DOHH2 (cell line): ENCODE measurements at regions not wholly inside any gene's neighbourhood (a gene's known extent, or its start where the extent isn't known, plus 50 kb on each side); places are given as distances from the start of the nearest gene placed in this dataset.
A peak's percentile ranks its signal among the peaks of the same experiment; 100 is the strongest.
"Not testable (repeated sequence)": the region's sequence is repeated elsewhere in the genome, so short reads cannot be mapped to it uniquely, and the experiment has no call there.

Source experiments
- H3F3A ChIP-seq: fragments of 200-600 bp; sonication (generic), shearing (Covaris generic); 2 replicates; pipeline ENCODE4 v1.6.0; 2016; ENCODE audit warnings: antibody characterized with exemption, mild to moderate bottlenecking; ENCODE audit not compliant: control insufficient read depth, insufficient read depth
- H3K27ac ChIP-seq: fragments of 200-600 bp; sonication (generic); 2 replicates; pipeline ENCODE4 v1.5.1; 2014; ENCODE audit warnings: low read depth, mild to moderate bottlenecking, low read length, moderate library complexity
- H3K27me3 ChIP-seq: fragments of 200-600 bp; sonication (generic); 2 replicates; pipeline ENCODE4 v1.6.1; 2014; ENCODE audit warnings: mild to moderate bottlenecking, low read length, mixed read lengths; ENCODE audit not compliant: control insufficient read depth
- H3K36me3 ChIP-seq: fragments of 200-600 bp; sonication (generic); 2 replicates; pipeline ENCODE4 v1.6.1; 2014; ENCODE audit warnings: mild to moderate bottlenecking, low read length, moderate library complexity, mixed read lengths; ENCODE audit not compliant: control insufficient read depth
- H3K4me1 ChIP-seq: fragments of 200-600 bp; sonication (generic); 2 replicates; pipeline ENCODE4 v1.6.1; 2014; ENCODE audit warnings: mild to moderate bottlenecking, low read length, mixed read lengths; ENCODE audit not compliant: control insufficient read depth
- H3K4me2 ChIP-seq: fragments of 200-600 bp; sonication (generic); 2 replicates; pipeline ENCODE4 v1.6.0; 2014; ENCODE audit warnings: mild to moderate bottlenecking, low read length, moderate library complexity
- H3K4me3 ChIP-seq: fragments of 200-600 bp; sonication (generic); 2 replicates; pipeline ENCODE4 v1.5.1; 2014; ENCODE audit warnings: mild to moderate bottlenecking, low read length, mixed read lengths
- H3K79me2 ChIP-seq: fragments of 200-600 bp; sonication (generic); 2 replicates; pipeline ENCODE4 v1.6.1; 2014; ENCODE audit warnings: mild to moderate bottlenecking, low read length, mixed read lengths; ENCODE audit not compliant: control insufficient read depth
- H3K9me2 ChIP-seq: fragments of 200-600 bp; sonication (generic); replicated peaks from 2 replicates; pipeline ENCODE4 v1.6.1; 2014; ENCODE audit warnings: mild to moderate bottlenecking, low read length, mixed read lengths; ENCODE audit not compliant: control insufficient read depth
- H3K9me3 ChIP-seq: fragments of 200-600 bp; sonication (generic); 2 replicates; pipeline ENCODE4 v1.6.1; 2014; ENCODE audit warnings: antibody characterized with exemption, low read length, mixed read lengths; ENCODE audit not compliant: control insufficient read depth, insufficient read depth
- H4K20me1 ChIP-seq: fragments of 200-600 bp; sonication (generic); 2 replicates; pipeline ENCODE4 v1.6.0; 2014; ENCODE audit warnings: low read depth, mild to moderate bottlenecking, antibody characterized with exemption, low read length, moderate library complexity; ENCODE audit not compliant: control insufficient read depth, insufficient read depth
- CTCF ChIP-seq: fragments of 200-600 bp; sonication (generic); IDR thresholded peaks from one replicate; pipeline ENCODE4 v1.5.1; 2014; ENCODE audit warnings: antibody characterized with exemption, mild to moderate bottlenecking, low read depth, low read length; ENCODE audit not compliant: poor library complexity, severe bottlenecking
- EZH2phosphoT487 ChIP-seq: fragments of 200-600 bp; sonication (generic); IDR thresholded peaks from 2 replicates; pipeline ENCODE4 v1.6.1; 2017; ENCODE audit warnings: borderline replicate concordance, mild to moderate bottlenecking, antibody characterized with exemption, low read length, moderate library complexity, mixed read lengths

DNA sequence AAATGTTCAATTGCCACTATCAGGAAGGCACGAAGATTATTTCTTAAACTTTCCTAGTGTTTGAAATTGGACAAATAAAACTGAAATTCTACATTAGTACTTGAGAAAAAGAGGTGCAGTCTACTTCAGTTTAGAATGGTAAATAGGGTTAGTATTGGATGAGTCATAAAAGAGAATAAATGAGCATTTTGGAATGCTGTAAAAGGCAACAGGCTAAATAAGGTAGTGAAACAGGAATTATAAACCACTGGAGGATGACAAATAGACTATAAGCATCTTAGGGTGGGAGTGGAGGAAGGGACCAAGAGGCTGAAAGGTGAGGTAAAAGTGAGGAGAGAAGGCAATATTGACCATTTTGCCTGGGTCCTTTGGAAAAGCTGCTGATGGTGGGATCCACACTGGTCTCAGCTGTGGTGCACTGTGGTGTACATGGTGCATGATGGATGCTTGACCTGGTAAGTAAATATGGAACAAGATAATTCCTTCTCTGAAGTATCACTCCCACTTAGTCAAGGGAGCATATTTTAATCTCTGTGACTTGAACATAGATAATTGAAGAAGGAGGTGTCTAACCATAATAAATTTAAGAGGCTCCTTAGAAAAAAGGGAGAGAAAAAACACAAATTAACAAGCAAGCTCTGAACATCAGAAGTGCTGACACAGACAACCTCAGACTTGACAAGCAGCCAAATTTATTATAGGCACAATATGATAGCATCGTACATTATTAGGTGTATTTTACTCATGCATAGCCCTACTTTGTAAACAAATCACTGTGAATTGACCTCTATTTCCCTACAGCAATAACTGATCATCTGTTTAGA is 76.4 kb upstream of the SCIN start:
- TF ChIP-seq CTCF (no peak), EZH2phosphoT487 (no peak)
- H3K4me2 ChIP-seq, result no peak overlapping the region
- H3K27ac ChIP-seq, result no peak overlapping the region
- H3K9me3 ChIP-seq, result no peaks in the 10 kb centered on the region
- H3K4me1 ChIP-seq, result no peaks in the 10 kb centered on the region
- no peaks in the 10 kb centered on the region for H3K27me3 ChIP-seq
- H4K20me1 ChIP-seq, result no peaks in the 10 kb centered on the region
- no peak overlapping the region for H3K4me3 ChIP-seq
- no peaks in the 10 kb centered on the region for H3K36me3 ChIP-seq
- H3K9me2 ChIP-seq, result no peaks in the 10 kb centered on the region
- no peaks in the 10 kb centered on the region for H3F3A ChIP-seq
- H3K79me2 ChIP-seq, result no peaks in the 10 kb centered on the region

GRCh38 chr7:12494687-12495024 is 75.9 kb upstream of the SCIN start:
- no peaks in the 10 kb centered on the region for H3F3A ChIP-seq
- no peaks in the 10 kb centered on the region for H3K36me3 ChIP-seq
- no peaks in the 10 kb centered on the region for H4K20me1 ChIP-seq
- peak; percentile 33 for TF ChIP-seq CTCF
- no peak for TF ChIP-seq EZH2phosphoT487
- H3K4me3 ChIP-seq, result no peak overlapping the region
- H3K27ac ChIP-seq, result no peak overlapping the region
- H3K27me3 ChIP-seq, result no peaks in the 10 kb centered on the region
- H3K4me2 ChIP-seq, result no peak overlapping the region
- no peaks in the 10 kb centered on the region for H3K4me1 ChIP-seq
- no peaks in the 10 kb centered on the region for H3K9me3 ChIP-seq
- H3K79me2 ChIP-seq, result no peaks in the 10 kb centered on the region
- no peaks in the 10 kb centered on the region for H3K9me2 ChIP-seq

- H3K4me3 ChIP-seq, H3K4me2 ChIP-seq: not testable (repeated sequence)
Measured at GRCh38 chr7:12496901-12497674, 73.4 kb upstream of the SCIN start.

More at GRCh38 chr7:12496901-12497674, 73.4 kb upstream of the SCIN start:
- H4K20me1 ChIP-seq, H3K27ac ChIP-seq, H3K79me2 ChIP-seq, H3K27me3 ChIP-seq, H3F3A ChIP-seq, H3K36me3 ChIP-seq, H3K9me2 ChIP-seq, H3K4me1 ChIP-seq, H3K9me3 ChIP-seq: not testable (repeated sequence)
- TF ChIP-seq CTCF, result peak; percentile 61
